AG09319 (cell line): ENCODE measurements at regions not wholly inside any gene's neighbourhood (a gene's known extent, or its start where the extent isn't known, plus 50 kb on each side); places are given as distances from the start of the nearest gene placed in this dataset.
"Not testable (repeated sequence)": the region's sequence is repeated elsewhere in the genome, so short reads cannot be mapped to it uniquely, and the experiment has no call there.

Source experiments
- DNase-seq: peaks from one replicate; pipeline ENCODE4 v3.0.0-alpha.2; 2010; ENCODE audit warnings: low read depth; ENCODE audit errors: extremely low read depth
- TF ChIP-seq, protein P1 (sequence below): IDR thresholded peaks from 2 replicates; pipeline ENCODE4 v1.5.1; 2011; ENCODE audit warnings: low read depth, mild to moderate bottlenecking, inconsistent platforms, low read length, moderate library complexity

DNA sequence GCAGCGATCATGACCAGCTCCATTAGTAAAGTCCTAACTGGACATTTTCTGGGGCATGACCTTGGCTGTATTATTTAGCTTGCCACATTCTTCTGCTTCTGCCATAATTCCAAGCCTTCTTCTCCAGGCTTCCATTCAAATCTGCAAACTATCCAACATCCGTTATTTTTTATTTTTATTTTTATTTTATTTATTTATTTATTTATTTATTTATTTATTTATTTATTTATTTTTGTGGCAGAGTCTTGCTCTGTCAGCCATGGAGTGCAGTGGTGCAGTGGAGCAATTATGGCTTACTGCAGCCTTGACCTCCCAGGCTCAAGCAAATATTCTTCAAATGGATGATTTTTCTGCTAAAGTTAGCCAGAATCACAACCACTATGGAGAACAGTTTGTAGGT is 187.2 kb upstream of the CDK1 start:
- no peak for DNase-seq
- TF ChIP-seq, protein P1, sequence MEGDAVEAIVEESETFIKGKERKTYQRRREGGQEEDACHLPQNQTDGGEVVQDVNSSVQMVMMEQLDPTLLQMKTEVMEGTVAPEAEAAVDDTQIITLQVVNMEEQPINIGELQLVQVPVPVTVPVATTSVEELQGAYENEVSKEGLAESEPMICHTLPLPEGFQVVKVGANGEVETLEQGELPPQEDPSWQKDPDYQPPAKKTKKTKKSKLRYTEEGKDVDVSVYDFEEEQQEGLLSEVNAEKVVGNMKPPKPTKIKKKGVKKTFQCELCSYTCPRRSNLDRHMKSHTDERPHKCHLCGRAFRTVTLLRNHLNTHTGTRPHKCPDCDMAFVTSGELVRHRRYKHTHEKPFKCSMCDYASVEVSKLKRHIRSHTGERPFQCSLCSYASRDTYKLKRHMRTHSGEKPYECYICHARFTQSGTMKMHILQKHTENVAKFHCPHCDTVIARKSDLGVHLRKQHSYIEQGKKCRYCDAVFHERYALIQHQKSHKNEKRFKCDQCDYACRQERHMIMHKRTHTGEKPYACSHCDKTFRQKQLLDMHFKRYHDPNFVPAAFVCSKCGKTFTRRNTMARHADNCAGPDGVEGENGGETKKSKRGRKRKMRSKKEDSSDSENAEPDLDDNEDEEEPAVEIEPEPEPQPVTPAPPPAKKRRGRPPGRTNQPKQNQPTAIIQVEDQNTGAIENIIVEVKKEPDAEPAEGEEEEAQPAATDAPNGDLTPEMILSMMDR = no peak

DNA sequence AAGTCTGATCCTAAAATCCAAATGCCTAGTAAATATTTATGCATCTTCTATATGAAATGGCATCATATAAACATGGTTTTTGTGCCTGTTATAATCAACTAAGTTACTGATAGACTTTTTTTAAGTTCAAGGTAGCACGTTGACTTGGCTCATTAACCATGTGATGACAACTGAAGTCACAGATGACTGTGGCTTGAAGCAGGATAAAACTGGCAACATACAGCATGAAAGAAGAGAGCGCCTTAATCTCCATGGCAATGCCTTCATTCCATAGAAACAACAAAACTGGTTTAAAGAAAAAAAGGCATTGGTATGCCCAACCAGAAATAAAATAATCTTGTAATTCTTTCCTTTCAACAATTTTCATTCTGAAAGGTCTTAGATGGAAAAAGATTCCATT is 188.9 kb upstream of the CDK1 start:
- DNase-seq = no peak
- TF ChIP-seq, protein P1 = no peak

DNA sequence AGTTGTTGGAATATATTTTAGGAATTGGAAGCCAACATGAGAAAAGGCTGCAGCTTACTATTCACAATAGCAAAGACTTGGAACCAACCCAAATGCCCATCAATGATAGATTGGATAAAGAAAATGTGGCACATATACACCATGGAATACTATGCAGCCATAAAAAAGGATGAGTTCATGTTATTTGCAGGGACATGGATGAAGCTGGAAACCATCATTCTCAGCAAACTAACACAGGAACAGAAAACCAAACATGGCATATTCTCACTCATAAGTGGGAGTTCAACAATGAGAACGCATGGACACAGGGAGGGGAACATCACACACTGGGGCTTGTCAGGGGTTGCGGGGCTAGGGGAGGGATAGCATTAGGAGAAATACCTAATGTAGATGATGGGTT is 192.1 kb upstream of the ANK3 start:
- DNase-seq = not testable (repeated sequence)

DNA sequence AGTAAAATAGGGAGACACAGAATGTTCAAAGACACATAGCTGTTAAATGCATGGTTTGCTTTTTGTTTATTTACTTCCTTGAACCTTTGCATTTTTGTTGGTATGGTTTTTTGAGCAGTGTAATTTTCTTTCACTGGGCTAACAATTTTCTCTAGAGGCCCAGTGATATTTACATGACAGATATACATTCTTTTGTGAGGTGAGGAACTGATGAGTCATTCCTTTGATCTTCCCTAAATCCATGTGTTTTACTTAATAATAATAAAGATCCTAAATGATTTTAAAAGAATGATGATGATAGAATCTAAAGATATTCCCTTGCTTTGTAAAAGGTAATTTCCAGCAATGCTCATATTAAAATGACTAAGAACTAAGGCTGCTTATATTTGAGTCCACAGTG is 188.5 kb upstream of the ANK3 start:
- DNase-seq = no peak
- TF ChIP-seq, protein P1 = no peak

DNA sequence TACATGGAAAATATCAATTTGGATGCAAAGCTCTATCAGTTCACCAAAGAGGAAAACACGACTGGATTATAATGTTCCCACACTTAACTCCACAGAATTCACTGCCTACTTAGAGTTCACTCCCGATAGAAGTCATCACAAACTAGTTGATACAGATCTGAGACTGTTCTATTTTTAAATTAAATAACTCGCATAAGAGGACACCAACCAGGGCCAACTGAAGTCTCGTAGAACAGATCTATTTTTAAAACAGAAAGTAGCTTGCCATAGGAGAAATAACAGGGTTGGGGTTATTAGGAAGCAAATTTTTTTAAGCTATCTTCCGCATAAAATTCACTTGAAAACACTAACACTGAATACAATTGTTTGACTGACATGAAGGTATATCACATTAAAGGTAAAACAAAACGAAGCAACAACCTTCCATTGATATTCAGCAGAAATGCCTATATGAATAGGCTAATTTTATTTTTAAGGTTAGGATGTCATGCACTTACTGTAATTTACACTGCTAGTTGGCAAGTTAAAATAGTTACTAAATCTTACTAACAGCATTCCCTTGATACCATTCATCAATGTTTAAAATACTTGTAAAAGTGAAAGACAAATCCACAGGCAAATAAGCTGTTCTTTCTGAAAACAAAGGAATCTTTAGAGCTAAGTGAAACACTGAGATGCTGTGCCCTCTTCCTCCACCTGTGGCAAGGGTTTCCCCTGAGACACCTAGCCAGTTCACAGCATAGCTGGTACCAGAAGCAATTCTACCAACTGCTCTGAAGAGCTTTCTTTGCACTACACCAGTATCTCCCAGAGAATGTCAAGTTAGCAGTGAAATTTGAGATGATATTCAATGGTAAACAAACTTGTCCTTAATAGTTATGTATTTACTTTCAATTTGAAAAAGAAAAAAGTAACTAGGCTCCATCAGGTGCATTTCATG is 186.7 kb upstream of the ANK3 start:
- TF ChIP-seq, protein P1 = no peak
- DNase-seq = no peak

DNA sequence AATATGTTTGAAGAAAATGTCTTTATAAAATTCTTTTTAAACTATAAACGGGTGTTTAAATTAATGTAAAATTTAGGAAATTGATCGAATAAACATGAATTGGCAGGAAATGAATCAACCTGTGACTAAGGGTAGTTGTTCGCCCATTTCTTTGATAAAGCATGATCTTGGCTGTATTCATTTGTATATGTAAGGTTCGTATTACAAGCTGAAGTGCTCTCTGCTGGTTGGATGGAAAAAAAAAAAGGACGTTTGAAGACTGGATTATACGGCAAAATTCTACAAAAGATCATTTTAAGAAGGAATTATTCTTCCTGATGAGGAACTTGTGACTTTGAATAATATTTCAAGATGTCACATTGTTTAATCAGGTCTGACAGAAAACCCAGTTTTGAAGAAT is 185.4 kb upstream of the ANK3 start:
- DNase-seq = no peak
- TF ChIP-seq, protein P1 = no peak

DNA sequence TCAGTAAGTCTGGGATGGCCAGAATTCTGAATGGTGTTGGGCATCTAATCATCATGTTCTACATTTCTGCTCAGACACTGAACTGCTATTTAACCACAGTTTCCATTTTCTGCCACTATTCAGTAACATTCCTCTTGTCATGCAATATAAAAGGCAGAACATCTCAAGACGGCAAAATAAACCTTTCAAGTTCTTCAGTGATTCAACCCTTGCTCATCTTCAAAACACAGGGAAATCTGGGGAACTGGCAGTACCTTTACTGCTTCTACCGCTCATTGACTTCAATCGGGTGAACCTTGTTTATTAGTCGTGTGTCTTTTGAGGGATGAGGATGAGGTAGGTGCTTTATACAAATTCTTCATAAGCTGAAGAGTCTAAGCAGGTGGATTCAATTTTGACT is 184.7 kb upstream of the ANK3 start:
- DNase-seq = no peak
- TF ChIP-seq, protein P1 = no peak

DNA sequence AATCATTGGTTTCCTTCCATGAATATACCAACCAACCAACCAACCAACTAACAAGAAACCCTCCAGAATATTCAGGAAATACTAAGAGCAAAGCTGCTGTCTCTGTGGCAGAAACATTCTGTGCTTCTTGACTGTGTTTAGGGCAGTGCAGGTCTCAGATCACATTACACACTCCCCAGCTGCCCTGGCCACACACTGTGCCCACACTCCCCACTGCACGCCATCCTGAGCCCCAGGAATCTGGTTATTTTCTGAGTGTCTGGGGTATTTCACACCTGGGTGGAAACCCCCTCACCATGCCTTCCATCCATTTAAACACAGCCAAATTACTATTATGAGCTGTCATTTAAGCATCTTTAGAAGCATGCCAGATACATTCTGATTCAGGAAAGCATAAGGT is 183.7 kb upstream of the ANK3 start:
- TF ChIP-seq, protein P1 = no peak

More for the DNA sequence above, 183.7 kb upstream of the ANK3 start:
- no peak for DNase-seq
